ENCODE measurements at regions not wholly inside any gene's neighbourhood (a gene's known extent, or its start where the extent isn't known, plus 50 kb on each side); places are given as distances from the start of the nearest gene placed in this dataset.

DNA sequence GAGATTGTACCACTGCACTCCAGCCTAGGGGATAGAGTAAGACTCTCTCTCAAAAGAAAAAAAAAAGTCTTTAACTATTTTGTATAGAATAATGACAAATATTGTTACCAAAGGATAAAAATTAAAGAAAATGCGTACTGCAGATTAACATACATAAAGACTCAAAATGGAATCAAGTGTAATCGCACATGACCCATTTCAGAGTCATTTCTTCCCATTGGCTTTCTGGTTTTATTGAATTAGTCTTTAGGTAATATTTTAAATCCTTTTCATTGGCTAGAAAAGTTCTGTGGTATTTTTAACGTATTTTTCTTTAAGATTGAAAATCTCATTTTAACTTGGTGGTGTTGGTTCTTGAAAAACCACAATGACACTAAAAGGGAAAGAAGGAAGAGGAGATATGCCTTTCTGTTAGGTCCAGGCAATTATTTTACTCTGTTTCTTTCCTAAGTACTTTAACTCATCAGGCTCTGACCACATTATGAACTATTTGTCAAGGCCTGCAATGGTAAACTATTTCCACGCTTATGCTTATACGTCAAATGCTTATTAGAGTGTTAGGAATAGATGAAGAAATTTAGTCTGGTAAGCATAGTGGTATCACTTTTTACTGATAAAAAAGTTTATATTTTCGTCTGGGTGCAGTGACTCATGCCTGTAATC, 52.3 kb downstream of the PLEKHG1 start:
- in situ Hi-C loops (cut with HindIII; ENCODE audit: low sequenced_read_pairs), result no loop called here

DNA sequence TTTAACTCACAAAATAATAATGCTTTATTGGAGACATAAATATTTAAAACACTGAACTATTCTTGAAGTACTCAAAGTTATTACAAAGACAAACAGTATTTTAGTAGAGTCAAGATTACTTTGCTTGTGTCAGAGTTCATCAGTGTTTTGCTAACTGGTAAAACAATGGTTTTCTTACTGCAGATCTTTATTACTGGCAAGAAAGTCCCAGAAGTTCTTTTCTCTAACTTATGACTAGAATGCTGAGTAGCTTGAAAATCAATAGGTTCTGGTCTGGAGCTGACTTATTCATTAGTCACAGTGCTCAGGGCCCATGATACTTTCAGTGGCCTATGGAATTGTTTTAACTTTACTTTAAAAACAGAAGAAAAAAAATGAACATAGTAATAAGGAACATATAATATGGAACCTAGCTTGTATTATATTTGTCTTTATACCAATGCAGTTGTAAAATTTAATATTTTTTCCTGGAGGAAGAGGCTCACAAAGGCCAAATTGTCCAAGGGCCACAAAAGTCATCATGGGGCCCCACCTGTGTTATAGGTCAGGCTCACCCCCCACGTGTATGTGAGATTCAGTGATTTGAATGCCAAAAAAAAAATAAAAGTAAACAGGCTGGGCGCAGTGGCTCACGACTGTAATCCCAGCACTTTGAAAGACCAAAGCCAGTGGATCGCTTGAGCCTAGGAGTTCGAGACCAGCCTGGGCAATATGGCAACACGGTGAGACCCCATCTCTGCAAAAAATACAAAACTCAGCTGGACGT, 53.3 kb downstream of the PLEKHG1 start:
- in situ Hi-C loops (cut with HindIII; ENCODE audit: low sequenced_read_pairs), result no loop called here

DNA sequence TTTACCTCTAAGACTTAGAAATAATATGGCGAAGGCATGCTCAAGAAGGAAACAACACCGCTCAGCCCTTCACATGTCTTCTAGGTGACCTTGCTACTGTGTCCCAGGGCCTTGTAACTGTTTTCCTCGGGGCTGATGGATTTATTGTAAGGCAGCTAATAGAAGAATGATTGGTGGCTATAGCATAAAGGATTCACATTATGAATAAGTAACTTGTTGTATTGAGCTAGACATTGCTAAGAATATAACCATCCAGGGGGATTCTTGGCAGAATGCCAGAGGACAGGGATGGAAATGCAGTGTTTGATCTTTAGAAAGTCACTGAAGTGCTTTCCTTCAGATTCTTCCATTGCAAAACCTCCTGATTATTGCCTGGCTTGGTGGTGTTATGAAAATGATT, 54.9 kb downstream of the PLEKHG1 start:
- in situ Hi-C loops (cut with HindIII; ENCODE audit: low sequenced_read_pairs), result loop anchor here (5.0 kb wide), 1 partner anchor 37 kb away; no protein-coding TSS in a partner anchor

DNA sequence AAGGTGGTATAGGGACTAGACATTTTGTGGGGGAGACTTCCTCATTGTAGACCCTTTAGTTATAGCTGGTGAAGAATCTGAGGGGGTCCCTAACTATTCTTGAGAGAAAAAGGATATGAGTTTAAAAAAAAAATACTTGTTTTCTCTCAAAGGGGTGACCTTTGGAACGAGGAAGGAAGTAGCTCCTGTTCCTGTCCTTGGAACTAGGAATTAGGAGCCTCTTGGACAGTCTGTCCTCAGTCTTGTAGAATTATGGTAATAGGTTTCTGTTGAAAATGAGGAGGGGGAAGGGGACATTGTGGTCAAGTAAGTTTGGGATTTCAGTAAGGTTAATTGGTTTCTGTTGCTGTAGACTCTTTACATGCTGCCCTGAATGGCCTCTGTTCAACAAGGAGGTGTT, 56.5 kb downstream of the PLEKHG1 start:
- in situ Hi-C loops (cut with HindIII; ENCODE audit: low sequenced_read_pairs), result loop anchor here (5.0 kb wide), 1 partner anchor 39 kb away; no protein-coding TSS in a partner anchor

DNA sequence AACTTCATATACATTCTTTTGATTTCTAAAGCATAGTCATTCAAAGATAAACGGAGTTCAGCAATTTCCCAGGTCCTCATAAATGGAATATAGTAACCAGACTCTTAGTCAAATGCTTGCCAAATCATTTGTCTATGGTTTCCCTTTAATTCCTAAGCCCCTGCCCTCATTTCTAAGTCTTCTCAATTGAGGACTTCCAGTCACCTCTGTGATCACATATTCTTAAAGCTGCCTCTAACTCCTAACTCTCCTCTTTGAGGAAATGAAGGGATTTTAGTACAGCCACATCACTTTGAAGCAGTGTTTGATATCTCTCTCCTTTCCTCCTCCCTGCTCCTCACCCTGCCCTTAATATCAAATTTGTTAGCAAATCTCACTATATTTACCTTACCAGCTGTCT, 58.7 kb downstream of the PLEKHG1 start:
- in situ Hi-C loops (cut with HindIII; ENCODE audit: low sequenced_read_pairs), result loop anchor here (5.0 kb wide), 1 partner anchor 41 kb away; no protein-coding TSS in a partner anchor

DNA sequence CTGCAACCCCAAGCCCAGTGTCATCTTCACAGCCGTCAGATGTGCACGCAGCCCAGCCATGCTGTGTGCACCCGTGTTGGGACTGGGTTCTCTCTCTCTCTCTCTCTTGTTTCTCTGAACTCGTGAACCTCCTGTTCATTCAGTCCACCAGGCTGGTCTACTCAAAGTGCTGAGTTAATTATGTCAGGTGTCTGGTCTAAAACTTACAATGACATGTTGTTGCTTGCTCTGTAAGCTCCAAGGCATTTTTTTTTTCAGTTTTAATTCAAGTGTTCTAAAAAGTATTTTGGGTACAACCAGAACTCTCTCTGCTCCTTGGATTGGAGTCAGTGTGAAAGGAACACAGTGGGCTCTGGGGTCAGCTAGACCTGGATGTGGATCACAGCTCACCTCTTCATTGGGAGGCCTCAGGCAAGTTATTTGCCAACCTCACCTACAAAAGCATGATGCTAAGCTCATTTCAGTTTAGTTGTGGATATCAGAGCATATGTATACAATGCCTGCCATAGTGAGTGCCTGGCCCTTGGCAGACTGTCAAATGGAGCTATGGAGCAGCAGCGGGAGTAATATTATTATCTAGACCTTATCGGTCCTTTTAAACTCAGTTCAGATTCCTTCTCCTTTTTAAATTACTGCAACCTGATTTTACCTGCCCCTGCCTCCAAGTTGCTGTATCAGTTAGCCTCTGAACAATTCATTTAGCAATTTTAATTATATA, 59.5 kb downstream of the PLEKHG1 start:
- in situ Hi-C loops (cut with HindIII; ENCODE audit: low sequenced_read_pairs), result loop anchor here (5.0 kb wide), 1 partner anchor 42 kb away; no protein-coding TSS in a partner anchor

DNA sequence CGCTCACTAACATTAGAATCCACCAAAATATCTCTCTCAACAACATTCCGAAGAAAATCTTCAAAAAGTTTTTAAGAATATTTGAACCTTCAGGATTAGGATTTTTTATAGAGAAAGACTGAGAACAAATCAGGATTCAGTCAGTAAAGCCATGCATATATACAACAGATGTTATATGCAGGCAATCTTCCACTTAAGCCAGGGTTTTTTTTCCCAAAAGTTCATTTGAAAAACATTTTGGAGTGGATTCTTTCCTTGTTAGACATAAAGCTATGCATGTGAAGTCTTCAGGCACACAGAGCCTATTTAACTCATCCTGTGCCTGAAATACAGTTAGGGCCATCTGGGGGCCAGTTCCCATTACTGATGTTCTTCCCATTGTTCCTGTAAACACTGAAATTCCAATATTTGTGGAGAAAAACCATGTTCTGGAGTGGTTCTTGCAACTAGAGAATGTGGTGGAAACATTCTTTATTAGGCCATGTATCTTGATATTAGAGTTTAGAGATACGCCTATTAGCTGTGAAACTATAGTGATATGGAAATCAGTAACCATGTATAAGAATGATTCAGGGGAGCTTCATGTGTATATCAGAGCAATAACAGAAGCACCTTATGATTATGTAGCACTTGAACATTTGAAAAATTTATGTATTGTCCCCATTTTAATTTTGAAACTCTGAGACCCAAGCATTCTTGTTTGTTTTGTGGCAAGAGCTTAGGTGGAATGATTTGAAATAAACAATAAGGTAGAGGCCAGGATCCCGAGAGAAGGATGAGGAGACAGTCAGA, 61.7 kb downstream of the PLEKHG1 start:
- in situ Hi-C loops (cut with HindIII; ENCODE audit: low sequenced_read_pairs), result no loop called here

DNA sequence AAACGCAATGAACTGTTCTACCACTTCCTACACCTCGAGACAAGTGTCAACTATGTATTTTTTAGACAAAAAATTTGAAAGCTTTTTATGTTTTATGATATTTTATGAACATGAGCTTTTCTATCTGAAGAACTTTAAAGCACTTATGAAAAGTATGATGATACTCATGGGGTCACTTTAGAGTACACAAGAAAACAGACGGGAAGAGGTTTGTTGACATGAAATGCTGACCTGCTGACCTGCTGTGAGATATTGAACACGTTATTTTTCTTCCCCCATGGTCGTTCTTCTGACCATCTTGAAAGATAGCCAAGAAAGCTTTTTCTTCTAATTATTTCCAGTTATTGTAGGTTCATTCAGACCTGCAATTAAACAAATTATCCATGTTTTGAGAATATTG, 63.1 kb downstream of the PLEKHG1 start:
- in situ Hi-C loops (cut with HindIII; ENCODE audit: low sequenced_read_pairs), result no loop called here

DNA sequence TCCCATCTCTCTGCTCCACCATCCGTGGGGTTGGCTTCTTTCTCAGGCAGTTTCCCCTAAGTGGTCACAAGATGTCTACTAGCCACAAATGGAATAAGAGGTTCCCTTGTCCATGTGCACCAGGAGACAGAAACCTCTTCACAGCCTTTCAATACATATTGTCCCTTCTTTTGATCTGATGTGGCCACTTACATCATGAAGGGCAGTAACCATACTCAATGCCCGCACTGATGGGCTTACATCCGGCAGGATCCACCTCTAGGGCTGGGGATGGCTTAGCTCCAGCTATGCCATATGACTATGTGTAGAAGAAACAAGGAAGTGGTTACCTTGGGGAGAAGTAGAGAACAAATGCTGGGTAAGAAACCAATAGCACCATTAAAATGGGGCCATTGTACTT, 64.4 kb downstream of the PLEKHG1 start:
- in situ Hi-C loops (cut with HindIII; ENCODE audit: low sequenced_read_pairs), result no loop called here

DNA sequence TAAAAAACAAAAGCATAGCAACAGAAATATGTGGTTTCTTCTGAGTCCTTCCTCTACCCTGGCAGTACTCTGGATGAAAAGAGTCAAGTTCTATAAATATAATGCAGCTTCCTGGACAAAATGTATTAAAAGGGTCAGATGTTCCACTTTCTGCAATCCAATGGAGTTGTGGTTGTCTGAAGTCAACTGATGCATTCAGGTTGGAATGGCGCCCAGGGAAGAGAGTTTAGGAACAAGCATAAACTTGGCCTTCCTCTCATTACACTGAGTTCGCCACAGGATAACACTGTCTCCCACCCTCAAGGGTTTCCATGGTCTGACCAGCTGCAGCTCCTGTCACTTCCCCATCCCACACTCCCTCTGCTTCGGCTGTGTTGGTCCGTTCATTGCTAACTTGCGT, 66.4 kb downstream of the PLEKHG1 start:
- in situ Hi-C loops (cut with HindIII; ENCODE audit: low sequenced_read_pairs), result loop anchor here (5.0 kb wide), 1 partner anchor 41 kb away; no protein-coding TSS in a partner anchor

DNA sequence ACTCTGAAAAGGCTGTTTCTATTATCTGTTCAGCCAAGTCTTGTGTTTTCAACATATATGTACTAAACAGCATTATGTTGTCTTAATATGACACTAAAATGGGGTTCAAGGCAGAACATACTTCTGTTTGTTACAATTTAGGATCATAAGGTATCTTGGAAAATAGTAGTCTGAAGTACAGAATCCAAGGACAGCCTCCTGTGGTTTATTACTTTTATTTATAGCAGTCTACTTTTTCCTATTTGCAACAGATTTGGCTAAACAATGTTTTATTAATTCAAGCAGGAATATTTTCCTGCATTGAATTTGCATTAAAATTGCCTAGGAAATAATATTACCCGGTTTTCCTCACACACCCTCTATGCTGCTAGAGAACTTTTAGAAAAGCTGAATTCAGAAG, 67.7 kb downstream of the PLEKHG1 start:
- in situ Hi-C loops (cut with HindIII; ENCODE audit: low sequenced_read_pairs), result loop anchor here (5.0 kb wide), 1 partner anchor 40 kb away; no protein-coding TSS in a partner anchor

DNA sequence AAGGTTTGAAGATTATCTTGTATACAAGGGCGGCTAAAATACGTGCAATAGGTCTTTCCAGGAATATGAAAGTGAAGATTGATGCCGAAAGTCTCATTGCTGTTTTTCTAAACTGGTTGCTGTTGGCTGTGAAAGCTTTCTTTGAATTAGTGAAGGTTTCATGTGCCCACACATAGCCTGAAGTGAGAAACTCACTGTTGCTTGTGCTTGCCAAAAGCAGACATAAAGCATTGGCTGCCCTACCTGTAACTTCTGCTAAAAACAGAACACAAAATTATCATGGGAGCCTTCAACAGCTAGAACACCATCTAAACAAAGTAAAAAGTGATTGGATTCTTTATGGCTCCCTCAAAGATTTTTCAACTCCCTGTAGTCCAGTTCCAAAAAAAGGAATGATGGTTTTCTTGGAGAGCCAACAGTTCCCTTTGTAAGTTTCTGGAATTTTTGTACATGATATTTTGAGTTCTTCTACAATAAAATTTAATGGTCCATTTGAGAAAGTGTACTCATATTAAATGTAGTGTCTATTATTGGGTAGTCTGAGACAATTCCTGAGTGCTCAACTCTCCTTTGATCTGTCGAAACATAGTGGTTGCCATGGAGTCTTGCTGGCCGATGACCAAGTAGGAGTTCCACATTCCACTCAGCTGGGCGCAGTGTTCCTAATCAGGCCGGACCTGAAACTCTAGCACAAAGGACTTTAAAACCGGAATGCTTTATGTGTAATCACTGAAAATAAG, 68.5 kb downstream of the PLEKHG1 start:
- in situ Hi-C loops (cut with HindIII; ENCODE audit: low sequenced_read_pairs), result loop anchor here (5.0 kb wide), 1 partner anchor 39 kb away; no protein-coding TSS in a partner anchor

DNA sequence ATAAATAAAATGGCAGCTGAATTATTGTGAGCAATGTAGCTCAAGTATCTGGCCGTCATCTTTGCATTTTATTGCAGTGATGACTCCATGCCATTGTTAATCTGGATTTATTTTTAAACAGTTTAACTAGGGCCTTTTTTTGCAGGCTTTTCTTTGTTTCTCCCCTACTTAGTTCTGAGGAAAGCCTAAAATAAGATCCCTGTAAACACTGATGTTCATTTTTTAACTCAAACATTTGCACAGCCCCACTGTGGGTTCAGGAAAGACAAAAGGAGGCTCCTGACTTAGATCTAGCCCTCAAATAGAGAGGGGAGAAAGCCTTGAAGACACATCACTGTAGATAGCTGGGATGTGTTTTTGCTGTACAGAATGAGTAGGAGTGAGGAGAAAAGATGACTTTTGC, 69.2 kb downstream of the PLEKHG1 start:
- in situ Hi-C loops (cut with HindIII; ENCODE audit: low sequenced_read_pairs), result loop anchor here (5.0 kb wide), 1 partner anchor 38 kb away; no protein-coding TSS in a partner anchor

DNA sequence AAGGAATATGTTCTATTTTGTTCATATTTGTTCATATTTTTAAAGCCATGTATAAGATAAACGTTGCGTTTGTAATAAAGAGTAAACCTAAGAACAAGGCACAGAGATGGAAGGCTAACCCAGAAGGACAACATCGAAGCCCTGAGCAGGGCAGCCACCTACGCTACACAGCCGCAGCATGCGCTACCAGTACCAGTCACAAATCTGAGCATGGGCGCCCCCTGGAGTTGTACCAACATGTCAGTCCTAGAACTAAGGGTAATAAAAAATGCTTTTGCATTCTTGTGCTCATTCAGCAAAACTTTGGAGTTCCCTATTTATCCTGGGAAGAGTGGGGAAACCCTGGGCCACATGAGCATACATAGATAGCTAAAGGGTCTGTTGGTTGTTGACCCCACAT, 70.6 kb downstream of the PLEKHG1 start:
- in situ Hi-C loops (cut with HindIII; ENCODE audit: low sequenced_read_pairs), result no loop called here

DNA sequence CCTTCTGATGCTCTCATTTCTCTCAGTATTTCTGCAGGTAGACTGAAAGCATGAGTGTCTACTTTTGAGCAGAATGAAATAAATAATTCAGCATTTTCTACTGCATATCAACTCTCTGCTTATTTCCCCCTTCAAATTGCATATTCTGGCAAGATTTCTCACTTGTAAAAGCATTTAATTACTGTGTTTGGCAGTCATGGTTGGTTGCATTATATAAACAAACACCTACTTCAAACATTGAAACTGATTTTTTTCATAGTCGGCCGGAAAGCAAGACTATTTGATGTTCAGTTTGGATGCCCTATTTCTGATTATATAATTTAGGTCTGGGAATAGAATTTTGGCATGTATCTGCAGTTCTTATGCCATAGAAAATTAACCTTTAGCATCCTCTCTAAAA, 73.1 kb downstream of the PLEKHG1 start:
- in situ Hi-C loops (cut with HindIII; ENCODE audit: low sequenced_read_pairs), result no loop called here

DNA sequence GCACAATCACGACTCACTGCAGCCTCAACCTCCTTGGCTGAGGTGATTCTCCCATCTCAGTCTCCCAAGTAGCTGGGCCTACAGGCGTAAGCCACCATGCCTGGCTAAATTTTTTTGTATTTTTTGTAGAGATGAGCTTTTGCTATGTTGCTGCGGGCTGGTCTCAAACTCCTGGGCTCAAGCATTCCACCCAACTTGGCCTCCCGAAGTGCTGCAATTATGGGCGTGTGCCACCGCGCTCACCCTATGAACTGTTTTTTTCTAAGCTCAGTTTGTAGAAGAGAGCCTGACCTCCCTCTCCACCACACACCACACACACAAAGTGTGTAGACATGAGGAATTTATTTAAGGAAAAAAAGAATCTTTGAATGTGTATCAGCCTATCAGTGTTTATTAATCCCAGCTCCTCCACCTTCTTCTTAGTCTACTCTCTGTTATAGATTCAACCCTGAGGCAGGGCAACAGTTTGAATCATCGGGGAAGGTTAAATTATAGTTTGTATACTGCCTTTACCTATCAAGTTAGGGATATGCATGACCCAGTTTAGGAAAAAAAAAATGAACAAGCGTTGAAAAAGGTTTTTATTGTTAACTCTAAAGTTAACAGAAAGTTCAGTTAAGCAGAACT, 74.1 kb downstream of the PLEKHG1 start:
- in situ Hi-C loops (cut with HindIII; ENCODE audit: low sequenced_read_pairs), result no loop called here

DNA sequence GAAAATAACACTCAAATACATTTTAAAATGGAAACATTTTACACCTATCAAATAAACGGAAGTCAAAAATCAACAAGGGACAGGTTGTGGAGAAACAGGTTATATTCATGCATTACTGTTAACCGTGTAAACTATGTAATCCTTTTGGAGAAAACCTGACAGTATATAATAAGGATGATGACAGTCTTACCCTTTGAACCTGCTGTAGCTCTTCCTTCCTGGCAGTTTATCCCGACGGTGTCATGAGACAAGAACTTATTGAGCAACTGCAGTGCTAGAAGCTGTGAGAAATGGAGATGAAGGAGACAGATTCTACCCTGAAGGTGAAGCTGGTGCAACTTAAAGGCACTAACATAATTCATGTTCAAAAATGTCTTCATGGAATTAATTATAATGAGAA, 76.7 kb downstream of the PLEKHG1 start:
- in situ Hi-C loops (cut with HindIII; ENCODE audit: low sequenced_read_pairs), result no loop called here

DNA sequence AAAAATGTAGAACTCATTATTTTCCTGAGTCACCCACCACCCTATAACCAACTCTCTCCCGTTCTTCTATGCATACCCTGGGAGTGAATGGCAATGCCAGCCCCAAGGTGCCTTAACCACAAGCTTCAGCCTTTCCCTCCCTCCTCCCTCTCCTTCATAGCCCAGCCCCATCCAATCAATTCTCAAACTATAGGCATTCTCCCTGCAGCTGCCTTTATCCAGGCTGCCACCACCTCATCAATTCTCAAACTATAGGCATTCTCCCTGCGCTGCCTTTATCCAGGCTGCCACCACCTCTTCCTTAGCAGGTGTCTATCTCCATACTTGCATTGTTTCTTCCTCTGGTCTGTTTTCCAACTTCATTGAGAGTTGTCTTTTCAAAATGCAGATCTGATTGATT, 77.1 kb downstream of the PLEKHG1 start:
- in situ Hi-C loops (cut with HindIII; ENCODE audit: low sequenced_read_pairs), result no loop called here

DNA sequence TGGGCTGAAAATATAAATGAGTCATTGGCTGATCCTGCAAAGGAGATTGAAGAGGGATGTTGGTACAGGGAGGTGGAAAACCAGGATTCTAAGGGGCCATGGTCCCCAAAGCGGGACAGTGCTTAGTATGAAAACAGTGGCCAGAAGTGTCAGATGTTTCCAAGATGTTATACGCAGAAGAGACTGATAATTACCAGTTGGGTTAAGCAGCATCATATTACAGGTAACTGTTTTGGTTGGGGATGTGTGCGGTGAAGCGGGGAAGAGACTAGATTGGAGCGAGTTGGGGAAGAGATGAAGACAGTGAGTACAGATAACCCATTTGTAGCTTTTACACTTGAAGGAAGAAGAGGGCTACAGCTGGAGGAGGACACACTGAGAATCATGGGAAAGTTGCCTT, 80.8 kb downstream of the PLEKHG1 start:
- in situ Hi-C loops (cut with HindIII; ENCODE audit: low sequenced_read_pairs), result no loop called here
